Ascending aorta (tissue), 2 donors: ENCODE measurements at regions not wholly inside any gene's neighbourhood (a gene's known extent, or its start where the extent isn't known, plus 50 kb on each side); places are given as distances from the start of the nearest gene placed in this dataset.
"Not testable (repeated sequence)": the region's sequence is repeated elsewhere in the genome, so short reads cannot be mapped to it uniquely, and the experiment has no call there.

Source experiments
- DNase-seq, 2 donors: peaks; one replicate each; pipeline ENCODE4 v3.0.0-alpha.2; 2019; ENCODE audit warnings: low spot score in 2 of 2
- H3K27ac ChIP-seq, 2 donors: fragments of 200-600 bp; sonication (generic); one replicate each; pipeline ENCODE4 v1.5.1; 2016 to 2017; ENCODE audit warnings: mild to moderate bottlenecking in 1 of 2
- H3K27me3 ChIP-seq: fragments of 200-600 bp; sonication (generic); one replicate; pipeline ENCODE4 v1.5.1; 2017
- H3K36me3 ChIP-seq, 2 donors: fragments of 200-600 bp; sonication (generic); one replicate each; pipeline ENCODE4 v1.5.1; 2016
- H3K4me1 ChIP-seq, 2 donors: fragments of 200-600 bp; sonication (generic); one replicate each; pipeline ENCODE4 v1.5.1; 2016 to 2017; ENCODE audit warnings: mild to moderate bottlenecking in 1 of 2
- H3K4me3 ChIP-seq, 2 donors: fragments of 200-600 bp; sonication (generic); one replicate each; pipeline ENCODE4 v1.5.1; 2016 to 2017; ENCODE audit warnings: mild to moderate bottlenecking in 1 of 2
- H3K9me3 ChIP-seq, 2 donors: fragments of 200-600 bp; sonication (generic); one replicate each; pipeline ENCODE4 v1.5.1; 2016
- intact Hi-C: fragments of 100-400 bp; cut with DNase I; formaldehyde crosslinking; loops from one replicate; pipeline ENCODE4 v1.15.1; 2023
- TF ChIP-seq, protein P1 (sequence below), 3 experiments: fragments of 200-600 bp in 2 of 3; fragments of 450-650 bp in 1 of 3; sonication (generic) in 2 of 3; IDR thresholded peaks; one replicate each; pipeline ENCODE4 v1.5.1; 2016 to 2019; ENCODE audit warnings: antibody characterized with exemption in 3 of 3, mild to moderate bottlenecking in 1 of 3, moderate library complexity in 1 of 3

DNA sequence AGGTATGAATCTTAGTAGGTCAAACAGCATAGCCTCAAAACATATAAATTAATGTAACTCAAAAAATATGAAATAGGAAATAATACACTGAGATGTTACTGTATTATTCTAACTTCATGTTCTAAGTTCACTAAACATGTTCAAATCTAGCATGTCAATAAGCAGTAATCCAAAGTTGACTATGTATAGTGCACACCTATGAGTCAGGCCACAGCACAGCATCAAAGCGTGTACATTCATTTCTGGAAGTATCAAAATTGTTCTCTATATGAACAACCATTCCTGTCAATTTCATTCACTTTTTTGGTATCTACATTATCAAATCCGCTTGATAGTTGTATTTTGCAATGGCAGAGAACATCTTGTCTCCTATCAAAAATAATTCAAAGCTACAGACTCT lies 418.9 kb upstream of the POM121L12 start:
- no peak for DNase-seq
- TF ChIP-seq, protein P1, sequence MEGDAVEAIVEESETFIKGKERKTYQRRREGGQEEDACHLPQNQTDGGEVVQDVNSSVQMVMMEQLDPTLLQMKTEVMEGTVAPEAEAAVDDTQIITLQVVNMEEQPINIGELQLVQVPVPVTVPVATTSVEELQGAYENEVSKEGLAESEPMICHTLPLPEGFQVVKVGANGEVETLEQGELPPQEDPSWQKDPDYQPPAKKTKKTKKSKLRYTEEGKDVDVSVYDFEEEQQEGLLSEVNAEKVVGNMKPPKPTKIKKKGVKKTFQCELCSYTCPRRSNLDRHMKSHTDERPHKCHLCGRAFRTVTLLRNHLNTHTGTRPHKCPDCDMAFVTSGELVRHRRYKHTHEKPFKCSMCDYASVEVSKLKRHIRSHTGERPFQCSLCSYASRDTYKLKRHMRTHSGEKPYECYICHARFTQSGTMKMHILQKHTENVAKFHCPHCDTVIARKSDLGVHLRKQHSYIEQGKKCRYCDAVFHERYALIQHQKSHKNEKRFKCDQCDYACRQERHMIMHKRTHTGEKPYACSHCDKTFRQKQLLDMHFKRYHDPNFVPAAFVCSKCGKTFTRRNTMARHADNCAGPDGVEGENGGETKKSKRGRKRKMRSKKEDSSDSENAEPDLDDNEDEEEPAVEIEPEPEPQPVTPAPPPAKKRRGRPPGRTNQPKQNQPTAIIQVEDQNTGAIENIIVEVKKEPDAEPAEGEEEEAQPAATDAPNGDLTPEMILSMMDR (IDR thresholded peaks at IDR 0.05) = no peak
- intact Hi-C loops = no loop called here

DNA sequence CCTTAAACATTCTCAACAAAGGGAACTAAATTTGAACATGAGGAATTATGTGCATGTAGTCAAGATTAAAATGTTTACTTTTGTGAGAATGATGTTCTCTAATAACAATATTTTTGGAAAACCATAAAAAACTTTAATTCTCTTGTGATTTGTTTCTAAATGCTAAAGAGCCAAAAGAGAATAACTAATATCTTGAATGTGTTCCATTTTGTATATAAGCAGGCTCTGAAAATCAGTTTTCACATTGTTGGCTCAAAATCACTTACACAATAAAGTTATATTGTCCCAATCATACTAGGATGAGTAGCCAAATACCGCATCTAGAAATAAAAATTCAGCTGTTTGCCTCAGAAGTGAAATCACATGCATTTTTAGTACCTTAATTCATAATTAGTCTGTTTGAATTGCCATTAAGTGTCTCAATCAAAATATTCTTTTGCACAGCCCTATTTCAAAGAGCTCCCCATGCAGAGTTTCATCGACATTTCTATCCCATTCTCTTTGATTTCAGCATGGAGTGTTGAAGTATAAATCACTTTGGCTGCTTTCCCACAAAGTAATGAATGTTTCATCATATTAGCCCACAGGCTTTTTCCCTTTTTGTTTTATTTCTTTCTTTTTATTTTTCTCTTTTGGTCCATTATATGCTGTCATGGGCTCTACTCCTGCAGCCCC lies 420.3 kb upstream of the POM121L12 start:
- Histone ChIP-seq H3K4me3 (no peak overlapping the region), H3K27ac (no peak overlapping the region), H3K4me1 (no peaks in the 10 kb centered on the region), H3K36me3 (no peaks in the 10 kb centered on the region), H3K27me3 (no peaks in the 10 kb centered on the region), H3K9me3 (no peaks in the 10 kb centered on the region)
- no peak for DNase-seq
- TF ChIP-seq, protein P1 (IDR thresholded peaks at IDR 0.05) = no peak
- intact Hi-C loops = no loop called here

More for the DNA sequence above, 418.9 kb upstream of the POM121L12 start:
- Histone ChIP-seq H3K27me3 (no peaks in the 10 kb centered on the region), H3K27ac (no peak overlapping the region), H3K36me3 (no peaks in the 10 kb centered on the region), H3K4me1 (no peaks in the 10 kb centered on the region), H3K4me3 (no peak overlapping the region), H3K9me3 (no peaks in the 10 kb centered on the region)

DNA sequence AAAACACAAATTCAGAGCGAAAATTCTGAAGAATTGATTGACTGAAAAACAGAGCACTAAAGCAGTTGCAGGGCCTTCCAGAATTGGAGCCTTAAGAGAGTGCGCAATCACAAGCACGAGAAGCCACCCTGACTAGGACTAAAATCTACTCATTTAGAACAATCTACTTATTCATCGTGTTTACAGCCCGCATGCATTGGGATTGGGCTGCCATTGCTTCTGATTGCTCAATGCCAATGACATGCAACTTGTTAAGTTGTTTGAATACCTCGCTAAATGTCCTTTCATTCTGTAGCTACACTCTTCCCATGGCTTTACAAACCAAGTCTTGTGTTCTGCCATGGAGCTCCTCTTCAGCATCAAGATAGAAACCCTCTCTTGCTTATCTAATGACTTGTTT lies 425.9 kb upstream of the POM121L12 start:
- no peaks in the 10 kb centered on the region for H3K36me3 ChIP-seq
- TF ChIP-seq, protein P1 (IDR thresholded peaks at IDR 0.05) = no peak
- no peaks in the 10 kb centered on the region for H3K9me3 ChIP-seq

DNA sequence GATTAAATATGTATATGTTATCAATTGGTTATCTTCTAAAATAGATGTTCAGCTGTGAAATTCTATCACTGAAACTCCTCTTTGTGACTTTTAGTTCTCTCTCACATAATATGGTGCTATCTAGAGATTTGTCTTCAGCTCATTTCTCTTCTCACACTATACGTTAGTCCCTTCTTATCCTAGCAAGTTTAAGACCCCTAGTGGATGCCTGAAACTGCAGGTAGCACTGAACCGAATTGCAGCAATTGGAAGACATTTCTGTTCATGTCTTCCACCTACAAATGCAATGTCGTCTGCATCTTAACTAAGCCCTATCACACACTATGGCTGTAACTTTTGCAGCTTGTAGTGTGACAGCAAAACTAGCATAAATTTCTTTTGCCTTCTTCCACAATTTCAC lies 442.7 kb upstream of the POM121L12 start:
- intact Hi-C loops = no loop called here
- H3K4me3 ChIP-seq = no peak overlapping the region
- H3K36me3 ChIP-seq = no peaks in the 10 kb centered on the region
- H3K4me1 ChIP-seq = no peaks in the 10 kb centered on the region
- H3K9me3 ChIP-seq = no peaks in the 10 kb centered on the region
- no peak overlapping the region for H3K27ac ChIP-seq
- no peak for DNase-seq
- TF ChIP-seq, protein P1 (IDR thresholded peaks at IDR 0.05) = no peak
- no peaks in the 10 kb centered on the region for H3K27me3 ChIP-seq

More for the DNA sequence above, 425.9 kb upstream of the POM121L12 start:
- H3K27ac ChIP-seq = no peak overlapping the region
- H3K27me3 ChIP-seq = no peaks in the 10 kb centered on the region
- H3K4me3 ChIP-seq = no peak overlapping the region
- intact Hi-C loops = no loop called here
- no peaks in the 10 kb centered on the region for H3K4me1 ChIP-seq
- no peak for DNase-seq

DNA sequence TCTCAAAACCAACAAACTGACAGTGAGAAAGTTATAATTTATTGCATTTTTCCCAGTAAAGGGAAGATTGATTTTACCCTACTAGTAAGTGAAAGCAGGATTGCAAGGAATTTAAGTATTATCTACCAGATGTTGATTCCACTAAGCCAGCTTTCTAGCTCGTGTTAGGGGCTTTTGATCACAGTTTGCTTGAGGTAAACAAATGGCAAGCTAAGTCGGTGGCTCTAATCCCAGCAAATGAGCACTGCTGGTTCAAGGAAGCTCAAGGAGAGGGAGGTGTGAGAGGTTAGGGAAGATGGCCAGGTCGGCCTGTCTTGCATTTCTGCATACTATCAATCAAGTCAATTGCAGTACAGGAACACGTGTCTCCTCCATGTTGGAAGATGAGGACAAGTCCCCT lies 448.7 kb upstream of the POM121L12 start:
- TF ChIP-seq, protein P1 (IDR thresholded peaks at IDR 0.05) = no peak
- intact Hi-C loops = no loop called here
- no peaks in the 10 kb centered on the region for H3K4me1 ChIP-seq
- H3K4me3 ChIP-seq = no peak overlapping the region
- H3K36me3 ChIP-seq = no peaks in the 10 kb centered on the region
- DNase-seq = no peak
- H3K27ac ChIP-seq = no peak overlapping the region
- H3K9me3 ChIP-seq = no peaks in the 10 kb centered on the region
- no peaks in the 10 kb centered on the region for H3K27me3 ChIP-seq

DNA sequence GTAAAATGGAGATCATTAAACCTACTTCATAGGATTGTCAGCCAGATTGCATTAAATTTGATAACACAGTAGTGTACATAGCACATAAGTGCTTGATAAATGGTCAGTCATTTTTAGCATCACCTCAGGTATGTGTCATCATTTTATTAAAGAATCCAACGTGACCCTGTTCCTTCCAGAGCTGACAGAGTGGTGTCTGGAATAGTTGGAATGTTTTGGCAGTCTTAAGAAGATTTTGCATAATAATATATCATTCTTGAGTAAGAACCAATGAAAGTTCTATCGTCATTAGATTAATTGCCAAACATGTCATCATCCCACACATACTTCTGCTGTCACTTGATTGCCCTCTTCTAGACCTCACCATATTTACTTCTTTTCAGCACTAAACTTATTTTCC lies 451.4 kb upstream of the POM121L12 start:
- TF ChIP-seq, protein P1 (IDR thresholded peaks at IDR 0.05) = no peak
- intact Hi-C loops = no loop called here
- no peak overlapping the region for H3K4me3 ChIP-seq
- H3K27ac ChIP-seq = no peak overlapping the region
- H3K9me3 ChIP-seq = no peaks in the 10 kb centered on the region
- no peaks in the 10 kb centered on the region for H3K27me3 ChIP-seq
- no peak for DNase-seq
- no peaks in the 10 kb centered on the region for H3K36me3 ChIP-seq
- H3K4me1 ChIP-seq = no peaks in the 10 kb centered on the region

DNA sequence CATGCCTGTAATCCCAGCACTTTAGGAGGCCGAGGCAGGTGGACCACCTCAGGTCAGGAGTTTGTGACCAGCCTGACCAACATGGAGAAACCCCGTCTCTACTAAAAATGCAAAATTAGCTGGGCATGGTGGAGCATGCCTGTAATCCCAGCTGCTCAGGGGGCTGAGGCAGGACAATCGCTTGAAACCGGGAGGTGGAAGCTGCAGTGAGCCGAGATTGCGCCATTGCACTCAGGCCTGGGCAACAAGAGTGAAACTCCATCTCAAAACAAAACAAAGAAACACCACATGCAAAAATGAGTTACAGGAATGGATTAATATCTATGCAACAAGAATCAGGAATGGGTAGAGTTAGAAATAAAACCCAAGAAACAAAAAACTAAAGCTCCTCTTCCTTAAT lies 462.3 kb upstream of the POM121L12 start:
- H3K4me1 ChIP-seq = not testable (repeated sequence)

More for the DNA sequence above, 462.3 kb upstream of the POM121L12 start:
- DNase-seq, H3K9me3 ChIP-seq, H3K27me3 ChIP-seq, H3K27ac ChIP-seq, H3K36me3 ChIP-seq, intact Hi-C loops, H3K4me3 ChIP-seq: not testable (repeated sequence)
